ENCODE measurements at regions not wholly inside any gene's neighbourhood (a gene's known extent, or its start where the extent isn't known, plus 50 kb on each side); places are given as distances from the start of the nearest gene placed in this dataset.

GRCh38 chr18:38415811-38416210, 850.2 kb upstream of the CELF4 start:
- 79 to 92% (median 87%) methylated on average over 4 of the region's 4 CpGs for WGBS, 4 donors
- Histone ChIP-seq H3K27me3 (no peaks in the 10 kb centered on the region), H3K9me3 (no peaks in the 10 kb centered on the region), H3K27ac (no peak overlapping the region), H3K4me3 (no peak overlapping the region), H3K36me3 (no peaks in the 10 kb centered on the region), H3K4me1 (no peaks in the 10 kb centered on the region)
- DNase-seq: no peak
- TF ChIP-seq CTCF (IDR thresholded peaks at IDR 0.05): no peak
- no peak for TF ChIP-seq POLR2A (IDR thresholded peaks at IDR 0.05)
- no peak for ATAC-seq
- intact Hi-C loops (cut with DNase I): no loop called here

- Histone ChIP-seq H3K4me1 (no peaks in the 10 kb centered on the region), H3K27me3 (no peaks in the 10 kb centered on the region), H3K4me3 (no peak overlapping the region), H3K36me3 (no peaks in the 10 kb centered on the region), H3K9me3 (peaks cover 0 to 4% (median 0%) of the 10 kb centered on the region in 12 donors), H3K27ac (no peak overlapping the region)
- 90 to 95% (median 94%) methylated on average over 2 of the region's 2 CpGs for WGBS, 4 donors
- TF ChIP-seq CTCF (IDR thresholded peaks at IDR 0.05): no peak
- TF ChIP-seq POLR2A (IDR thresholded peaks at IDR 0.05): no peak
- DNase-seq: no peak
- ATAC-seq: no peak
- intact Hi-C loops (cut with DNase I): no loop called here
Observed at GRCh38 chr18:38413193-38413592, 847.6 kb upstream of the CELF4 start.

GRCh38 chr18:38406607-38407006, 841.0 kb upstream of the CELF4 start:
- H3K4me3 ChIP-seq: no peak overlapping the region
- no peak overlapping the region for H3K27ac ChIP-seq
- no peak for TF ChIP-seq CTCF (IDR thresholded peaks at IDR 0.05)
- TF ChIP-seq POLR2A (IDR thresholded peaks at IDR 0.05): no peak
- 64 to 78% (median 70%) methylated on average over 4 of the region's 4 CpGs for WGBS, 4 donors
- no peak for ATAC-seq
- DNase-seq: no peak
- no peaks in the 10 kb centered on the region for H3K27me3 ChIP-seq
- no peaks in the 10 kb centered on the region for H3K4me1 ChIP-seq
- intact Hi-C loops (cut with DNase I): loop anchor here in 1 of 10 donors (10.0 kb wide), 1 partner anchor 62 kb away; no protein-coding TSS in a partner anchor
- no peaks in the 10 kb centered on the region for H3K36me3 ChIP-seq
- peaks cover 0 to 14% (median 0%) of the 10 kb centered on the region in 12 donors for H3K9me3 ChIP-seq

DNA sequence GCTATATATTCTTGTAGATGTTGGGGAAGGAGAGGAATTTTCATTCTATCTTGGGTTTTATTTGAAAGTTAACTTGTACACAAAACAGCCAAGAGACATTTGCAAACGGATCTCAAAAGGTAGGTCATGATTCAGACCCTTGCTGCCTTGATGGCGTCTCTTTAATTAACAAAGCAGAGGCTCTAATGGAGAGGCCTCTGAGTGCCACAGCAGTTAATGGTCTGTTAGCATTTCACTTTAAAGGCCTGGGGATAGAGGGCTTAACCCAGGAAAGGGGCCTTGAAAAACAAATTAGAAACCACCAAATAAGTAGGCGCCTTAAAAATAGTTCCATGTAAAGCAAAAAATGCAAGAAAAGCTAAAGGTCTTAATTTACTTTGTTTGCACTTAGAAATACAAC, 836.9 kb upstream of the CELF4 start:
- TF ChIP-seq POLR2A (IDR thresholded peaks at IDR 0.05): no peak
- no peak for TF ChIP-seq CTCF (IDR thresholded peaks at IDR 0.05)
- H3K9me3 ChIP-seq: peaks cover 0 to 7% (median 0%) of the 10 kb centered on the region in 12 donors
- 64 to 73% (median 65%) methylated on average over 3 of the region's 3 CpGs for WGBS, 4 donors
- DNase-seq: no peak
- no peak for ATAC-seq
- H3K36me3 ChIP-seq: no peaks in the 10 kb centered on the region
- H3K27me3 ChIP-seq: no peaks in the 10 kb centered on the region
- no peak overlapping the region for H3K27ac ChIP-seq
- intact Hi-C loops (cut with DNase I): loop anchor here in 1 of 10 donors (10.0 kb wide), 1 partner anchor 58 kb away; no protein-coding TSS in a partner anchor
- no peaks in the 10 kb centered on the region for H3K4me1 ChIP-seq
- H3K4me3 ChIP-seq: no peak overlapping the region
